GM12892 (cell line): ENCODE measurements at regions not wholly inside any gene's neighbourhood (a gene's known extent, or its start where the extent isn't known, plus 50 kb on each side); places are given as distances from the start of the nearest gene placed in this dataset.

Experiments used
- DNase-seq: peaks from one replicate; pipeline ENCODE4 v3.0.0; 2011; ENCODE audit not compliant: insufficient read length
- FAIRE-seq: peaks from 2 replicates; lab custom pipeline; 2011; peaks lifted over from hg19 to GRCh38; lab: Jason Lieb, UNC
- POLR2A ChIP-seq: IDR thresholded peaks from 2 replicates; pipeline ENCODE4 v1.6.1; 2011; ENCODE audit warnings: low read depth, low read length, control low read depth
- POLR2AphosphoS5 ChIP-seq: IDR thresholded peaks from 2 replicates; pipeline ENCODE4 v1.6.1; 2011; ENCODE audit warnings: low read depth, low read length, control low read depth
- TAF1 ChIP-seq: IDR thresholded peaks from 2 replicates; pipeline ENCODE4 v1.6.1; 2011; ENCODE audit warnings: low read depth, mild to moderate bottlenecking, control low read depth, low read length, borderline replicate concordance

GRCh38 chr6:1037430-1038202, 274.3 kb upstream of the FOXQ1 start:
- TF ChIP-seq TAF1 (no peak), POLR2AphosphoS5 (no peak), POLR2A (no peak)
- DNase-seq (no peak), FAIRE-seq (no peak)

- no peak for FAIRE-seq
- no peak for DNase-seq
- TF ChIP-seq TAF1: no peak
- no peak for TF ChIP-seq POLR2A
- no peak for TF ChIP-seq POLR2AphosphoS5
Observed at GRCh38 chr6:1035401-1035800, 276.5 kb upstream of the FOXQ1 start.

GRCh38 chr6:1031720-1032119, 280.2 kb upstream of the FOXQ1 start:
- FAIRE-seq (no peak), DNase-seq (no peak)
- no peak for TF ChIP-seq POLR2A
- TF ChIP-seq POLR2AphosphoS5: no peak
- no peak for TF ChIP-seq TAF1

GRCh38 chr6:1029141-1029540, 282.8 kb upstream of the FOXQ1 start:
- TF ChIP-seq POLR2AphosphoS5 (no peak), TAF1 (no peak), POLR2A (no peak)

GRCh38 chr6:1028723-1029122, 283.2 kb upstream of the FOXQ1 start:
- DNase-seq: no peak
- TF ChIP-seq POLR2A: no peak
- no peak for TF ChIP-seq TAF1
- TF ChIP-seq POLR2AphosphoS5: no peak
- FAIRE-seq: no peak

More at GRCh38 chr6:1029141-1029540, 282.8 kb upstream of the FOXQ1 start:
- FAIRE-seq: no peak
- no peak for DNase-seq

GRCh38 chr6:1027795-1028569, 283.9 kb upstream of the FOXQ1 start:
- DNase-seq: no peak
- TF ChIP-seq TAF1 (no peak), POLR2AphosphoS5 (no peak), POLR2A (no peak)
- no peak for FAIRE-seq

- DNase-seq: no peak
- TF ChIP-seq POLR2AphosphoS5 (no peak), TAF1 (no peak), POLR2A (no peak)
- no peak for FAIRE-seq
Observed at GRCh38 chr6:1027109-1027794, 284.6 kb upstream of the FOXQ1 start.

- FAIRE-seq: no peak
- TF ChIP-seq TAF1 (no peak), POLR2AphosphoS5 (no peak), POLR2A (no peak)
- no peak for DNase-seq
Observed at GRCh38 chr6:1025821-1026220, 286.1 kb upstream of the FOXQ1 start.

- FAIRE-seq (no peak), DNase-seq (no peak)
- no peak for TF ChIP-seq POLR2AphosphoS5
- TF ChIP-seq TAF1: no peak
- TF ChIP-seq POLR2A: no peak
Observed at GRCh38 chr6:1024587-1024986, 287.3 kb upstream of the FOXQ1 start.

GRCh38 chr6:1024161-1024560, 287.7 kb upstream of the FOXQ1 start:
- DNase-seq (no peak), FAIRE-seq (no peak)
- TF ChIP-seq POLR2AphosphoS5: no peak
- TF ChIP-seq TAF1: no peak
- TF ChIP-seq POLR2A: no peak

GRCh38 chr6:1023229-1023628, 288.7 kb upstream of the FOXQ1 start:
- DNase-seq (no peak), FAIRE-seq (no peak)
- TF ChIP-seq TAF1 (no peak), POLR2A (no peak), POLR2AphosphoS5 (no peak)

- FAIRE-seq (no peak), DNase-seq (no peak)
- TF ChIP-seq POLR2AphosphoS5: no peak
- no peak for TF ChIP-seq POLR2A
- no peak for TF ChIP-seq TAF1
Observed at GRCh38 chr6:1022719-1023118, 289.2 kb upstream of the FOXQ1 start.
